GM21515 (cell line): ENCODE measurements at regions not wholly inside any gene's neighbourhood (a gene's known extent, or its start where the extent isn't known, plus 50 kb on each side); places are given as distances from the start of the nearest gene placed in this dataset.

Experiments
- ATAC-seq: cut with Tn5 transposase; IDR thresholded peaks from one replicate; pipeline ENCODE4 v1.9.1; 2021; ENCODE audit not compliant: unreplicated experiment

DNA sequence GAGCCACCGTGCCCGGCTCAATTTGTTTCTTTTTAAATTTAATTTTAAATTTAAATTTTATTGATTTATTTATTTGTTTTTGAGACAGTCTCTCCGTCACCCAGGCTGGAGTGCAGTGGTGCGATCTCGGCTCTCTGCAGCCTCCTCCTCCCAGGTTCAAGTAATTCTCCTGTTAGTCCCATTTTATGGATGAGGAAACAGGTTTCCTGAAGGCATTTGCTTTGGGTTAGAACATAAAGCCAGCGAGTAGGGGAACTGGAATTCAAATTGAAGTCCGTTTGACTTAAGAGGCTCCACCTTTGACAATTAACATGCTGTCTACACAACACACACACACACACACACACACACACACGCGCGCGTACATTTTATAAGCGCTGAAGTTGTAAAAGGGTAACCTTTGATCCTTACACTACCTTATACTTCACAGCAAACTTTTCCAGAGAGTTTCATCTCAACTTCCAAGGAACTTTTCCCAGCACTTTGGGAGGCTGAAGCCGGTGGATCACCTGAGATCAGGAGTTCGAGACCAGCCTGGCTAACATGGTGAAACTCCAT lies 232.0 kb downstream of the BCAS1 start:
- ATAC-seq, result no peak

DNA sequence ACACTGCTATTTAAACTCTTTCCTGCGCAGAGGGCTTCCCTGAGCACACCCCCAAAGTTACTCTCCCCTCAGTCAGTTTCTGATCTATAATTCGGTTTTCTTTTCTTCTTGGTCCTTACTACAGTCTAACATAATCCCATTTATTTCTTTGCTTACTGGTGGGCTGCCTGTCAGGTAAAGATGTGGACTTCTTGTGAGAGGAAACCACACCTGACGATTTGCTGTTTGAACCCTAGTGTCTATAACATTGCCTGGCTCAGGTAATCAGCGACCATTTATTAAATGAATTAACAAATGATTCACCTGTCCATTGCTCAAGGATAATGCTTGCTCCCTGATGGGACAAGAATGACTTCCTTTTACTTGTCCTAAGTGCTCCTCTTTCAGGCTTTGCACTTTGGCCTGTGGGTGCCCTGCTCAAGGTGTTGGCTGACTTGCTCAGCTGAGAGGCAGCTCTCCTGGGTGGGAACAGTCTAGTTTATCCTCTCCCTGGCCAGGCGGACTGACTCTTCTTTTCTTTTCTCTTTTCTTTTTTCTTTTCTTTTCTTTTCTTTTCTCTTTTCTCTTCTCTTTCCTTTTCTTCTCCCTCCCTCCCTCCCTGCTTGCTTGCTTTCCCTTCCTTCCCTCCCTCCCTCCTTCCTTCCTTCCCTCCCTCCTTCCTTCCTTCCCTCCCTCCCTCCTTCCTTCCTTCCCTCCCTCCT lies 233.1 kb downstream of the BCAS1 start:
- ATAC-seq, result no peak

DNA sequence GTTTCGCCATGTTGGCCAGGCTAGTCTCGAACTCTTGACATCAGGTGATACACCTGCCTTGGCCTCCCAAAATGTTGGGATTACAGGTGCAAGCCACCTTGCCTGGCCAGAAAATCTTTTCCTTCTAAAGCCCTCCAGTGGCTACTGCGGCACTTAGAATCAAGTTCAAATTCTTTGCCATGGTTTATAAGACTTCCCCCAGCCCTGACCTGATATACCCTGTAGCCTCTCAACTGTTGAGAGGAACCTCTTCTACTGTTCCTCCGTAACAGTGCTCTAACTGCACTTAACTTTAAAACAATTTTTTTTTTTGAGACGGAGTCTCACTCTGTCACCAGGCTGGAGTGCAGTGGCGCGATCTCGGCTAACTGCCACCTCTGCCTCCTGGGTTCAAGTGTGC lies 235.6 kb downstream of the BCAS1 start:
- ATAC-seq, result no peak

DNA sequence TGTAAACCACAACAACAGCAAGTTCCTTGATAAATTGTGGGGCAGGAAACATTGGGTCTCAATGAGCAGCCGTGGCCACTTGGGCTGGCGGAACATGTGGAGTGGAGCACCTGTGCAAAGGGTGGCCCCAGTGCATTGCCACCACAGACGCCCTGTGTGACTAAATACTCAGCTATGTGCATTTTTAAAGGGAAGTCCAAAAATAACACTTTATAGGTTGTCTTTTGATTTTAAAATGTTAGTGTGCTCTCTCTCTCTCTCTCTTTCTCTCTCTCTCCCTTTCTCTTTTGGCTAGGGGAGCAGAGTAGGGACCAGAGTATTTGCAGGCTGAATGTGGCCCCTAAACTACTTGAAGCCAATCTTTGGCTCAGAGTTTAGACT lies 236.3 kb downstream of the BCAS1 start:
- ATAC-seq, result no peak

DNA sequence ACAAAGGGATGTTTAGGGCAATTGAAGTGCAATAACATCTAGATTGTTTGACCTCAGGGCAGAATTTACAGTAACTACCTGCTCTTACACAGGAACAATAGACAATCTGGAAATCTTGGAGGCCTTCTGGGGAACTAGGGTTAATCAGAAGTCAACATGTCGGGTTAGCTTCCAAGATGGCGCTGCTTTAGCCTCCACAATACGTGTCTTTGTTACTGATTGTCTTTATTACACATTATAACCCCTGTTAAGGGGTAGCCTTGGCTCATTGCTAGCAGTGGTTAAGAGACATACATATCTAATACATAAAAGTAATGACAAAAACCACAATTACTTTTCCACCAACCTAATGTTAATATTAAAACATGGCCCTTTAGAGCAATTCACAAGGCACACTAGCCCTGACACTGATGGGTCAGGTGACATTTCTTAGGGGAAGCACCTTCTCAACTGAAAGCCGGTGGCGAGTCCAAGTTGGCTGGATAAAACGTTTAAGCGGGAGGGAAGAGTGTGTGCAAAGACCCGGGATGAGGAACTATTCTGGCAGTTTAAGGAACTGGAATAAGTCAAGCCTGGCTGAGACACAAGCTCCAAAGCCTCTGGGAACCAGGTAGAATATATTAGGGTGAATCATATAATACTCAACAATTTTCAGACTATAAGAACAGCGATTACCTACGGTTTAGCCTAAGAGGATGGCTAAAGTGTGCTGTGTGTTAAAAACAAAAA lies 236.9 kb downstream of the BCAS1 start:
- no peak for ATAC-seq

DNA sequence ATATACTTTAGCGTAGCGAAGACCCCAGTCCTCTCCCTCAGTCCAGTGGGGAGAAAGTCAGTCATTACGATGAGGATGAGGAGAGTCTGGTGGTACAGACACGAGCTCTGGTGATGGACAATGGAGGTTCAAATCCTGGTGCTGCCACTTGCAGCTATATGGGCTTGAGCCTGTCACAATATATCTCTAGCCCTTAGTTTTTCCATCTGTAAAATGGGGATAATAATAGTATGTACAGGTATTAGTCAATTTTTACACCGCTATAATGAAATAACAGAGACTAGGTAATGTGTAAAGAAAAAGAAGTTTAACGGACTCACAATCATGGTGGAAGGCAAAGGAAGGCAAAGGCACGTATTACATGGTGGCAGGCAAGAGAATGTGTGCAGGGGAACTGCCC lies 237.9 kb downstream of the BCAS1 start:
- ATAC-seq, result no peak

DNA sequence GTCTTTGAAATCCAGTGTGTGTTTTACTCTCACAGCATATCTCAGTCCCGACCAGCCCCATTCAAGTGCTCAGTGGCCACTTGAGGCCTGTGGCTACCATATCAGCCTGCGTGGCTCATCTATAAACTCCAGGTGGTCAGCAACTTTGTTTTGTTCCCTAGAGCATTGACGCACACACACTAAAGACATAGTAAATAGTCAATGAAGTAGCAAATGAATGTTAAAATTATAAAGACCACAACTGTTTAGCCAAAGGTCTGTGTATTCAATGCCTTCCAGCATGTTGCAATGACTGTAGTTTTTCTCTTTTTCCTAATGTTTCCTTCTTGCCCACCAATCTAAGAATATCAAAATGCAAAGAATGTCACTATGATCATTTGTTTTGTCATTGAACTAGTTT lies 238.2 kb upstream of the ZNF217 start:
- ATAC-seq, result no peak

DNA sequence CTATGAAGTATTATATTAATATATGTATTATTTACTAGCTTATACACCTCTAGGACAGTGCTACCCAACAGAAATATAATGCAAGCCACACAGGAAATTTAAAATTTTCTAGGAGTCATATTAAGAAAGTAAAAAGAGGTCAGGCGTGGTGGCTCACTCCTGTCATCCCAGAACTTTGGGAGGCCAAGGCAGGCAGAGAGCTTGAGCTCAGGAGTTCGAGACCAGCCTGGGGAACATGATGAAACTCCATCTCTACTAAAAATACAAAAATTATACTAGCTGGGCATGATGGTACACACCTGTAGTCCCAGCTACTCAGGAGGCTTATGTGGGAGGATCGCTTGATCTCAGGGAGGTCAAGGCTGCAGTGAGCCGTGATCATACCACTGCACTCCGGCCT lies 237.6 kb upstream of the ZNF217 start:
- ATAC-seq, result no peak

DNA sequence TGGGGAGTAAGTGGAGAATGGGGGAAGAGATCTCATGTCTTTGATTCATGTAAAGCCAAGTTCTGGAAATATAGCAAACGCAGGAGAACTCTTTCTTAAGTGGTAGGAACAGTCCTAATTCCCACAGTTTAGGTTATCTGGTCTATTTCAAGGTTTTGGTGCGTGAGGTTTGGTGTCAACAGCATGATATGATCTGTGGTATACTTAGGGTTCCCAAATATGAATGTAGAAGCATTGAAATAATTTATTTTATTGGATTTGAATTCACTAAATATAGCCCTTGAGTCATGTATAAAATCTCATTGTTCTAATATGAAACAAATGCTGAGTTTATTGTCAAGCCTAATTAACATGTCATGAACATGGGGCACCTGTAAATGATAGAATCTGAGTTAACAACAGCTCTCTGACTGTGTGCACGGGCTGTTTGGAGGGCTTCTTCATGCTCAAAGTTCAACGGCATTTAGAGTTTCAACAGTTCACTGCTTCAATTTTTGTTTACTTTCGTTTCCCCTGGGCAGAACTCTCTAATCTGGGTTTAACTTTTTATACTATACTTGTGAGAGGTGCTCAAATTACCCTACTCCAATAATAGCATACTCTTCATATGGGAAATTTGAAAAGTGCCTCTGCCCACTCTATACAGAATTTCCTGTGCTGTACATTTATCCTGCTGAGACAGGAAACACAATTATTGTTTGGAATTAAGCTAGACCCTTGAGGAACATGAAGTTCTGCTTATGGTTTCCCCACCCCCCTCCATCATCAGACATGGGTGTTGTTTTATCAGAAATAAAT lies 236.3 kb upstream of the ZNF217 start:
- peak; percentile 50 for ATAC-seq

DNA sequence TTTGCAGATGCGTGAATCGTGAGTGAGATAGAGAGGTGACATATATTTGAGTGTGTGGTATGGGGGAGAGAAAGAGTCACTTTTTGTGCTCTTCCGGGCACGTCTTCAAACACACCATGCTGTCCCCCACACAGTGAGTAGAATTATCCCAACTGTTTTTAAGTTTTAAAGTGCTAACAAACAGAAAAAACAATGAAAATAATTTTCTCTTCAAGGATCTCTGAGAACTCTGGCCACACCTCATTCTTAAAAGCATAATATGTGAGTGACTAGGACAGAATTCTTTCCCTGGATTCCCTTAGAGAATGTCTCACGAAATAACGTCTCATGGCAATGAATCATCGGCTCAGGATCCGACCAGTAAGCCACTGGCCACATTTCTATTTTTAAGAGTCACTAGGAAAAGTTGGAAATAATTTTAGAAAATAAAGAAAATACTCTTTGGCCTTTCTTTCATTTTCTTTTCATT lies 235.7 kb upstream of the ZNF217 start:
- ATAC-seq, result no peak

DNA sequence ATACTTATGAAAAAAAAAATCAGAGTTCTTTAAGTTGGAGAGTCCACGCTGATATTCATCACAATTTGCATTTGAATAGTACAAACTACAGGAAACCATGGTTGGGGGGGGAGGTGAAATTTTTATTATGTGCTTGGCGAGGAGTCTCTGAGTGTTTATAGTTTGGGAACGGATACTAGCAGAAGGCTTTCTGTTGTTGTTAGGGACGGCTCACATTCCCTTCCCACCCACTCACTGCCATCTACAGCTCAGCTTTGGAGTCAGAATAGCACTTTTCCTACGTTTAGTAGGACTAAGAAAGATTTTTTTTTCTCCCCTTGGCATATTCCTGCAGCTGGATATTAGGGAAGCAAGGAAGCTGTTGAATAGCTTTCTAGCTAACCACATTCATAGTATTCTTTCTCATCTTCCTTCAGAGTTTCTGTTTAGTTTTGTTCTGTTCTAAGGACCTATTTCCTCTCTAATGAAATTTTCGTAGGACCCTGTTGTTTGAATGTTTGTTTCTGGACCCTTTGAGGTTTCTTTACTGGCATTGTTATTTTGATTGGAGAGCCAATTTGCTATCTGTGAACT lies 235.1 kb upstream of the ZNF217 start:
- ATAC-seq, result no peak

DNA sequence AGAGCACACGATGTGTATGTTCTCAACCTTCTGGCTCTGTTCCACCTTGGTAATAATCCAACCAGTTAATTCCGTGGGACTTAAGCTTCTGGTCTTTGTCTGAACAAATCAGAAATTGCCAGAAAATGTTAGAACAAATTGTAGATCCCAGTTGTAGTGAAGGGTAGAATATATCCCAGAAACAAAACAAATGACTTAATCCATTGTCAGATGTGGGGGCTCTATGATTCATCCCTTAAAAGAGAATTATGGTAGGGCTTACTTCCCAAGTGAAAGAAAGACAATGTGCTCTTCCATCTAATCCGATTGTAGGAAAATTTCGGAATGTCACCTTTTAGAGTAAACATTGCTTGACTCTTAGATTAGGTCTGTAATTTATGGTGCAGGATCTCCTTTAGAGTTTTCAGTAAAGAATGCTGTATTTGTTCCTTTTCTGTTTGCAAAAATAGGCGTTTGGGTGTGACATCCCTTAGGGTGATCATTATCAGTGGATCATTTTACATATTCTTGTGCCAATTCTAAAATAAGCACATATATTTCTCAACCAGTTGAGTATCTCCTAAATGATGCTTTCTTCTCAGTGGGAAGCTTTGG lies 234.5 kb upstream of the ZNF217 start:
- ATAC-seq, result no peak

DNA sequence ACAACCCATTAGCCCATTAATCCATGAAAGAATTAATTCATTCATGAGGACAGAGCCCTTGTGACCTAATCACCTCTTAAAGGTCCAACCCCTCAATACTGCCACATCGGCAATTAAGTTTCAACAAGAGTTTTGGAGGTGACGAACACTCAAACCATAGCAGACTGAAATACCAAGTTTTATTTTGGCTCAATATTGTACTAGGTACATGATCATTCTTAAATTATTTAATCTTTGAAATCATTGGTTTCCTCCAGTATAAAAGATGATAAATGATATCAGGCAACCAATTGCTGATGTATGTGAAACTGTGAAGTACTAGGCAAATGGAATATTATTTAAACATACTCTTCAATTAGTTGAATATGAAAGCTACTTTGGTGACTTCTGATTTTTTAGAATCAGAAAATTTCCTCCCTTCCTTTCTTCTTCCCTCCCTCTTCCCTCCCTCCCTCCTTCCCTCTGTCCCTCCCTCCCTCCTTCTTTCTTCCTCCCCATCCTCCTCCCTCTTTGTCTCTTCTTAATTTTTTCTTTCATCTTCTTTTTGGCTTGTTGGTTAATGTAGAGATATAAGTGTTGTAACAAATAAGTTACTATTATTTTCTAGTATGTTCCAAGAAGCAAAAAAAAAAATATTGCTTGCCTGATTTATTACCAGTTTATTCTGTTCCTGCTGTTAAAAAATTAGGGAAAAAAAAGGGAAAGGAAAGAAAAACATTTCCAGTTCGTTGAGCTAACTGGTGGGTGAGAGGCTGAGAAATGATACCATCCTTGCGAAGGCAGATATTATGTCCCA lies 233.9 kb upstream of the ZNF217 start:
- no peak for ATAC-seq

DNA sequence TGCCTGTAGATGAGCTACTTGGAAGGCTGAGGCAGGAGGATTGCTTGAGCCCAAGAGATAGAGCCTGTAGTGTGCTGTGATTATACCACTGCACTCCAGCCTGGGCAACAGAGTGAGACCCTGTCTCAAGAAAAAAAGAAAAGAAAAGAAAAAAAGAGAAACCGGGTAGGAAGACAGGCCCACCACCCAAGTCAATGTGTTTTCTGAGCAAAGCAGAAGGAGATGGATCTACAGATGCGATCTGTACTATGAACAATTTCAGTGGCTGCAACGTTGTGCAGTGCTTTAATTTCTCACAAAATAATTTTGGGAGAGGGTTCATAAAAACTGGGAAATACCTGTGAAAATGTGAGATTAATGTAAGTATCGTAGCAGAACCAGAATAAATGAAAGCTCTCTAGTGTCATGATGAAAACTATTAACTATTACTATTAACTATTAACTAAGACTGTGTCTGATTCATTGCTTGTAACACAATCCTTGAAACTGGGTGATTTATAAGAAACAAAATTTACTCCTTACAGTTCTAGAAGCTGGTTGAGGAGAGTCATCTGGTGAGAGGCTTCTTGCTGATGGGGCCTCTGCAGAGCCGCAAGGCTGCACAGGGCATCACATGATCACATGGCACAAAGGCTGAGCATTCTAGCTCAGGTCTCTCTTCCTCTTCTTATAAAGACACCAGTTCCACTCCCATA lies 233.1 kb upstream of the ZNF217 start:
- ATAC-seq, result peak; percentile 45

DNA sequence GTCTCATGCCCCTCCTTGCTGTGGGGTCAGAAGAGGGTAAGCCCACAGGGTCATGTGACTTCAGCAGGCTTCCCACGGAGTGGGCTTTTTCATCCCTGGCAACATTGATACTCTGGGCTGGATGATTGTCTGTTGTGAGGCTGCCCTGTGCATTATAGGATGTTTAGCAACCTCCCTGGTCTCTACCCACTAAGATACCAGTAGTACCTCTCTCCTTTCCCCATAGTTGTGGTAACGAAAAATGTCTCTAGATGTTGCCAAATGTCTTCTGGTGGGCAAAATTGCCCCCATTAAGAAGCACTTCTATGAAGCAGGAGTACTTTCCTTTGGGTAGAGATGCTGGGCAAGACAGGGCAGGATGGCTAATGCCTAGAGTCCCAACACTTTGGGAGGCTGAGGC lies 232.5 kb upstream of the ZNF217 start:
- no peak for ATAC-seq

DNA sequence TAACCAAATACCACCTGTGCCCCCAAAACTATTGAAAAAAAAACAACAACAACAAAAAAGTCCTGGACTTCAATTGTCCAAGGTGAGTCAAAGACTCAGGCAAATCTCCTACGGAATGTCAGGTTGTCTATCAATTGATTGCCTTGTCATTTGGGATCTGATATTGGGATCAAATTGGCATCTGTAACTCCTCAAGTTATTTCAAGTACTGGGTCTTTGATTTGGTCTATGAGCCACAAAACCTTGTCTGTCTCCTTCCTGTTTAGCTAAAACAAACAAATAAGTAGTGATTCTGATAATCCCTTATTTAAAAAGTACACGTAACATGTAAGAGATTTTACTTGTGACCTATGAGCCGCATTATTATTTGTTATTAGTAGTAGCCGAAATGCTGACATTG lies 231.6 kb upstream of the ZNF217 start:
- ATAC-seq, result no peak

DNA sequence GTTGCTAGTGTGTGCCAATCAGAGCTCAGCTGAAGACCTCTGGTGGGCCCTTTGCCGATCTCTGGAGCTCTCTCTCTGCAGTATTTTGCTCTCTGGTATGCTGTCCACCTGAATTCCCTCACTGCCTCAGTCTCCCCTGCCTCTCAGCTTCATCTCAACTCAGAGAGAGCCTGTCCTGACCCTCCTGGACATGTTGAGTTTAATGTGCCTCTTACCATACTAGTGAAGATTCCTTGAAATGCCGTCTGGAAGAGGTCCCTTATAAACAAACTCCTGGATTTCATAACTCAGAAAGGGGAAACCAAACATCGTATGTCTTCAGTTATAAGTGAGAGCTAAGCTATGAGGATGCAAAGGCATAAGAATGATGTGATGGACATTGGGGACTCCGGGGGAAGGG lies 231.1 kb upstream of the ZNF217 start:
- ATAC-seq, result no peak

DNA sequence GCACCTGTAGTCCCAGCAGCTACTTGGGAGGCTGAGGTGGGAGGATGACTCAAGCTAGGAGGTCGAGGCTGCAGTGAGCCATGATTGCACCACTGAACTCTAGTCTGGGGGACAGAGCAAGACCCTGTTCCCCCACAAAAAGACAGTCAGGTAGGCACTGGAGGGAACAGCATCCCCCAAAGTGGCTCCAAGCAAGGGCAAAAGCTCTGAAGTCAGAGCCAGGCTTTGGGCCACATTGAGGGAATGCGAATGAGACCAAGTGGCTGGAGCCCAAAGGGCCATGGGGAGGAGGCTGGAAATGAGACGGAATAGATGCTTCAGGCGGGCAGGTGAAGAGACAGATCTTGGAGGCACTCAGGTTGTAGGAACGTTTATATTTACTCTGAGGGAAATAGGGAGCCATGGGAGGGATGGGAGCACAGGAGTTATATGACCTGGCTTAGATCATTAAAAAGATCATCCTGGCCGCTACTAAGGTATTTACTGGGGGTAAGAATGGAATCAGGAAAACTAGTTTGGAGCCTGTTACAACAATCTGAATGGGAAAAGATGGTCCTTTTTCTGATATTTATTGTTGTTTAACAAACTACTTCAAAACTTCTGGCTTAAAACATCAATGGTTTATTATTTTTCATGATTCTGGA lies 229.6 kb upstream of the ZNF217 start:
- no peak for ATAC-seq

DNA sequence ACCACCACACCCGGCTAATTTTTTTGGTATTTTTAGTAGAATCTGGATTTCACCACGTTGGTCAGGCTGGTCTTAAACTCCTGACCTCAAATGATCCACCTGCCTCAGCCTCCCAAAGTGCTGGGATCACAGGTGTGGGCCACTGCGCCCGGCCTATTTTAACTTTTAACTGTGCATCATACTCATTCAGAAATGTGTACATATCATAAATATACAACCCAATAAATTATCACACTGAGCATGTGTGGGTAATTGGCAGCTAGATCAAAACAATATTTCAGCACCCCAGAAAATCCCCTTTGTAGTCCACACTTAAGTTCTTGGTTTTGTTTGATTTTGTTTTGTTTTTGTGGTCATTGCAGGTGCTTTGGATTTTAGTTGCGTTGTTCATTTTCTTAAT lies 228.9 kb upstream of the ZNF217 start:
- ATAC-seq, result no peak
